BE2C (cell line): ENCODE measurements at regions not wholly inside any gene's neighbourhood (a gene's known extent, or its start where the extent isn't known, plus 50 kb on each side); places are given as distances from the start of the nearest gene placed in this dataset.

Experiments
- DNase-seq: peaks from one replicate; pipeline ENCODE4 v3.0.0-alpha.2; 2020
- H3K27me3 ChIP-seq: fragments of 250-450 bp; sonication (Bioruptor Pico); 2 replicates; pipeline ENCODE4 v1.5.1; 2020; ENCODE audit warnings: mild to moderate bottlenecking
- H3K36me3 ChIP-seq: fragments of 250-450 bp; sonication (Bioruptor Pico); 2 replicates; pipeline ENCODE4 v1.5.1; 2020; ENCODE audit warnings: mild to moderate bottlenecking
- H3K4me1 ChIP-seq: fragments of 250-450 bp; sonication (Bioruptor Pico); 2 replicates; pipeline ENCODE4 v1.5.1; 2020
- H3K4me3 ChIP-seq: 2 replicates; pipeline ENCODE4 v1.5.1; 2011; ENCODE audit warnings: low read depth, low read length
- H3K9me3 ChIP-seq: fragments of 250-450 bp; sonication (Bioruptor Pico); 2 replicates; pipeline ENCODE4 v1.5.1; 2020
- CTCF ChIP-seq: IDR thresholded peaks from 2 replicates; pipeline ENCODE4 v1.5.1; 2012; ENCODE audit warnings: mild to moderate bottlenecking, low read depth, low read length

GRCh38 chr1:118264343-118264742 is 79.3 kb upstream of the SPAG17 start:
- Histone ChIP-seq H3K36me3 (no peaks in the 10 kb centered on the region), H3K27me3 (no peaks in the 10 kb centered on the region), H3K4me1 (no peaks in the 10 kb centered on the region), H3K4me3 (no peak overlapping the region), H3K9me3 (no peaks in the 10 kb centered on the region)
- no peak for DNase-seq
- no peak for TF ChIP-seq CTCF

- no peak for DNase-seq
- no peak overlapping the region for H3K4me3 ChIP-seq
- no peaks in the 10 kb centered on the region for H3K27me3 ChIP-seq
- no peak for TF ChIP-seq CTCF
- H3K9me3 ChIP-seq, result no peaks in the 10 kb centered on the region
- no peaks in the 10 kb centered on the region for H3K4me1 ChIP-seq
- no peaks in the 10 kb centered on the region for H3K36me3 ChIP-seq
These were observed 77.8 kb upstream of the SPAG17 start for GRCh38 chr1:118262865-118263264.

GRCh38 chr1:118258975-118259374 is 73.9 kb upstream of the SPAG17 start:
- no peaks in the 10 kb centered on the region for H3K27me3 ChIP-seq
- TF ChIP-seq CTCF, result no peak
- H3K9me3 ChIP-seq, result no peaks in the 10 kb centered on the region
- no peak overlapping the region for H3K4me3 ChIP-seq
- H3K36me3 ChIP-seq, result no peaks in the 10 kb centered on the region
- DNase-seq, result no peak
- no peaks in the 10 kb centered on the region for H3K4me1 ChIP-seq

GRCh38 chr1:118257946-118258345 is 72.9 kb upstream of the SPAG17 start:
- Histone ChIP-seq H3K9me3 (no peaks in the 10 kb centered on the region), H3K4me1 (no peaks in the 10 kb centered on the region), H3K4me3 (no peak overlapping the region), H3K36me3 (no peaks in the 10 kb centered on the region), H3K27me3 (no peaks in the 10 kb centered on the region)
- DNase-seq, result no peak
- no peak for TF ChIP-seq CTCF

GRCh38 chr1:118254491-118255425 is 69.7 kb upstream of the SPAG17 start:
- no peaks in the 10 kb centered on the region for H3K36me3 ChIP-seq
- no peak overlapping the region for H3K4me3 ChIP-seq
- no peaks in the 10 kb centered on the region for H3K27me3 ChIP-seq
- no peak for DNase-seq
- no peak for TF ChIP-seq CTCF
- H3K4me1 ChIP-seq, result no peaks in the 10 kb centered on the region
- H3K9me3 ChIP-seq, result no peaks in the 10 kb centered on the region

- H3K4me1 ChIP-seq, result no peaks in the 10 kb centered on the region
- DNase-seq, result no peak
- H3K9me3 ChIP-seq, result no peaks in the 10 kb centered on the region
- no peaks in the 10 kb centered on the region for H3K27me3 ChIP-seq
- no peak for TF ChIP-seq CTCF
- no peaks in the 10 kb centered on the region for H3K36me3 ChIP-seq
- H3K4me3 ChIP-seq, result no peak overlapping the region
These were observed 69.0 kb upstream of the SPAG17 start for GRCh38 chr1:118254001-118254400.
